ENCODE measurements at regions not wholly inside any gene's neighbourhood (a gene's known extent, or its start where the extent isn't known, plus 50 kb on each side); places are given as distances from the start of the nearest gene placed in this dataset.

- no peaks in the 10 kb centered on the region for H3K36me3 ChIP-seq (ENCODE audit: control insufficient read depth, insufficient read depth, low read length)
- H3K4me1 ChIP-seq (ENCODE audit: control insufficient read depth, insufficient read depth, low read length, poor library complexity, severe bottlenecking) = no peaks in the 10 kb centered on the region
- H3K9me3 ChIP-seq (ENCODE audit: control insufficient read depth, low read length) = no peaks in the 10 kb centered on the region
- no peak overlapping the region for H3K4me3 ChIP-seq (ENCODE audit: insufficient read depth, low read depth, low read length, poor library complexity, severe bottlenecking)
- H3K27ac ChIP-seq (ENCODE audit: insufficient read depth, low read length, poor library complexity, severe bottlenecking) = no peak overlapping the region
- DNase-seq = no peak
- H3K27me3 ChIP-seq (replicated peaks; ENCODE audit: control insufficient read depth, insufficient read depth, low read length, poor library complexity, severe bottlenecking) = no peaks in the 10 kb centered on the region
These were observed 378.3 kb downstream of the MTRR start for GRCh38 chr5:8247049-8247899.

DNA sequence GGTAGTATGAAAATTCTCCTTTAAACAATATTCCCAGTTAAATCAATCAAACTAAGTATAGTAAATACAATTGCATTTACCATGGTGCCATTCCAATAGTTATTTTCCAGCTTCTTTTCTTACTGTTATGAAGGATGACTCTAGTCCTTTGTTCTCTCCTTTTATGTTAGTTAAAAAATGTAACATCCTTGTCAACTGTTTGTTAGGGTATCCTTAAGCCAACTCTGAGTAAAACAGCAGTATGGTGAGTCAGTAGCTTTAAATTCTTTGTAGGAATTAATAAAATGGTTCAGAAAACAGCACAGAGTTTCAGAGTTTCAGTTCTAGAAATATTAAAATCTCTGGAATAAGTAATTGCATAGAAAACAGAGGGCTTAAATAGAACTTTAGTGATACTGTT is 384.4 kb downstream of the MTRR start:
- no peak overlapping the region for H3K27ac ChIP-seq (ENCODE audit: insufficient read depth, low read length, poor library complexity, severe bottlenecking)

GRCh38 chr5:8254674-8255073 is 385.7 kb downstream of the MTRR start:
- DNase-seq = no peak
- Histone ChIP-seq H3K4me1 (ENCODE audit: control insufficient read depth, insufficient read depth, low read length, poor library complexity, severe bottlenecking) (no peaks in the 10 kb centered on the region), H3K9me3 (ENCODE audit: control insufficient read depth, low read length) (no peaks in the 10 kb centered on the region), H3K36me3 (ENCODE audit: control insufficient read depth, insufficient read depth, low read length) (no peaks in the 10 kb centered on the region), H3K27ac (ENCODE audit: insufficient read depth, low read length, poor library complexity, severe bottlenecking) (no peak overlapping the region), H3K27me3 (replicated peaks; ENCODE audit: control insufficient read depth, insufficient read depth, low read length, poor library complexity, severe bottlenecking) (no peaks in the 10 kb centered on the region), H3K4me3 (ENCODE audit: insufficient read depth, low read depth, low read length, poor library complexity, severe bottlenecking) (no peak overlapping the region)

More for the DNA sequence above, 384.4 kb downstream of the MTRR start:
- Histone ChIP-seq H3K27me3 (replicated peaks; ENCODE audit: control insufficient read depth, insufficient read depth, low read length, poor library complexity, severe bottlenecking) (no peaks in the 10 kb centered on the region), H3K4me3 (ENCODE audit: insufficient read depth, low read depth, low read length, poor library complexity, severe bottlenecking) (no peak overlapping the region), H3K4me1 (ENCODE audit: control insufficient read depth, insufficient read depth, low read length, poor library complexity, severe bottlenecking) (no peaks in the 10 kb centered on the region), H3K9me3 (ENCODE audit: control insufficient read depth, low read length) (no peaks in the 10 kb centered on the region), H3K36me3 (ENCODE audit: control insufficient read depth, insufficient read depth, low read length) (no peaks in the 10 kb centered on the region)
- DNase-seq = no peak

DNA sequence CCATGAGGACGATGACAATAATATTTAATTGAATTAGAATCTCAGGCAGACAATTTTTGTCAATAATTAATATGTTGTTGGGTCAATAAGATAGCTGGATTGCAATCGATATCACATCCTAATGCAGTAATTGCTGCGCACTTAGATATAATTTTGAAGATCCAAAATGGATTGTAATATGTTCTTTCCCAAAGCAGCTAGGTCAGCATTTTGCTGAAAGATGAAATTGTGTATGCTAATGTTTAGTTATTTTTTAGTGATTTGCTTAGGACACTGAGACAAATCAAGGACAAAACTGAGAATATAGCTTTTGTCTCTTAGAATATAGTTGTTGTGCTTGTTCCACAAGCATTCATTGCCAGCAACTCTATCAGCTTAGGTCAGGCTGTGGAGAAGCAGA is 389.9 kb downstream of the MTRR start:
- Histone ChIP-seq H3K4me3 (ENCODE audit: insufficient read depth, low read depth, low read length, poor library complexity, severe bottlenecking) (no peak overlapping the region), H3K36me3 (ENCODE audit: control insufficient read depth, insufficient read depth, low read length) (no peaks in the 10 kb centered on the region), H3K27me3 (replicated peaks; ENCODE audit: control insufficient read depth, insufficient read depth, low read length, poor library complexity, severe bottlenecking) (no peaks in the 10 kb centered on the region), H3K9me3 (ENCODE audit: control insufficient read depth, low read length) (no peaks in the 10 kb centered on the region), H3K27ac (ENCODE audit: insufficient read depth, low read length, poor library complexity, severe bottlenecking) (no peak overlapping the region), H3K4me1 (ENCODE audit: control insufficient read depth, insufficient read depth, low read length, poor library complexity, severe bottlenecking) (no peaks in the 10 kb centered on the region)
- no peak for DNase-seq

GRCh38 chr5:8270246-8270645 is 401.3 kb downstream of the MTRR start:
- Histone ChIP-seq H3K4me1 (ENCODE audit: control insufficient read depth, insufficient read depth, low read length, poor library complexity, severe bottlenecking) (no peaks in the 10 kb centered on the region), H3K27ac (ENCODE audit: insufficient read depth, low read length, poor library complexity, severe bottlenecking) (no peak overlapping the region), H3K27me3 (replicated peaks; ENCODE audit: control insufficient read depth, insufficient read depth, low read length, poor library complexity, severe bottlenecking) (no peaks in the 10 kb centered on the region), H3K4me3 (ENCODE audit: insufficient read depth, low read depth, low read length, poor library complexity, severe bottlenecking) (no peak overlapping the region), H3K9me3 (ENCODE audit: control insufficient read depth, low read length) (no peaks in the 10 kb centered on the region), H3K36me3 (ENCODE audit: control insufficient read depth, insufficient read depth, low read length) (no peaks in the 10 kb centered on the region)
- DNase-seq = no peak

GRCh38 chr5:8280711-8281363 is 411.9 kb downstream of the MTRR start:
- Histone ChIP-seq H3K4me3 (ENCODE audit: insufficient read depth, low read depth, low read length, poor library complexity, severe bottlenecking) (no peak overlapping the region), H3K9me3 (ENCODE audit: control insufficient read depth, low read length) (no peaks in the 10 kb centered on the region), H3K36me3 (ENCODE audit: control insufficient read depth, insufficient read depth, low read length) (no peaks in the 10 kb centered on the region), H3K27me3 (replicated peaks; ENCODE audit: control insufficient read depth, insufficient read depth, low read length, poor library complexity, severe bottlenecking) (no peaks in the 10 kb centered on the region), H3K27ac (ENCODE audit: insufficient read depth, low read length, poor library complexity, severe bottlenecking) (no peak overlapping the region), H3K4me1 (ENCODE audit: control insufficient read depth, insufficient read depth, low read length, poor library complexity, severe bottlenecking) (no peaks in the 10 kb centered on the region)
- no peak for DNase-seq

DNA sequence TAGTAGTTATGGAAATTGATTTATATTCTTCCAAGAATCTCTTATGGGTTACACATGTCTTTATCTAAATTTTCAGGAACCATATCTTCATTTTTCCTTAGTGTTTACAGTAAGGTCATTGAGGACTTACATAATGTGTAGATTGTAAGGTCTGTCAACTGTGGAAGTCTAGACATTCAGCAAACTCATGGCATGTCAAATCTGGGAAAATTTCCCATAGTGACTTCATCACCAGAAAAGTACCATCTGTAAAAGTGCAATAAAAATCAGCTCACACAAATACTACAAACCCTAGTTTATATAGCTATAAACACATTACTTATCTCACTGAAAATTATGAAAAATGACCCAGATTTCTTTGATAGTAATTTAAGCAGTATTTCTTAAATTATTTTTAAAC is 419.4 kb downstream of the MTRR start:
- H3K27ac ChIP-seq (ENCODE audit: insufficient read depth, low read length, poor library complexity, severe bottlenecking) = no peak overlapping the region
- H3K4me1 ChIP-seq (ENCODE audit: control insufficient read depth, insufficient read depth, low read length, poor library complexity, severe bottlenecking) = no peaks in the 10 kb centered on the region
- no peaks in the 10 kb centered on the region for H3K36me3 ChIP-seq (ENCODE audit: control insufficient read depth, insufficient read depth, low read length)
- H3K27me3 ChIP-seq (replicated peaks; ENCODE audit: control insufficient read depth, insufficient read depth, low read length, poor library complexity, severe bottlenecking) = no peaks in the 10 kb centered on the region
- DNase-seq = no peak
- no peaks in the 10 kb centered on the region for H3K9me3 ChIP-seq (ENCODE audit: control insufficient read depth, low read length)
- no peak overlapping the region for H3K4me3 ChIP-seq (ENCODE audit: insufficient read depth, low read depth, low read length, poor library complexity, severe bottlenecking)

- H3K4me1 ChIP-seq (ENCODE audit: control insufficient read depth, insufficient read depth, low read length, poor library complexity, severe bottlenecking) = no peaks in the 10 kb centered on the region
- no peaks in the 10 kb centered on the region for H3K36me3 ChIP-seq (ENCODE audit: control insufficient read depth, insufficient read depth, low read length)
- DNase-seq = no peak
- no peaks in the 10 kb centered on the region for H3K9me3 ChIP-seq (ENCODE audit: control insufficient read depth, low read length)
- no peak overlapping the region for H3K27ac ChIP-seq (ENCODE audit: insufficient read depth, low read length, poor library complexity, severe bottlenecking)
- H3K4me3 ChIP-seq (ENCODE audit: insufficient read depth, low read depth, low read length, poor library complexity, severe bottlenecking) = no peak overlapping the region
- H3K27me3 ChIP-seq (replicated peaks; ENCODE audit: control insufficient read depth, insufficient read depth, low read length, poor library complexity, severe bottlenecking) = no peaks in the 10 kb centered on the region
These were observed 420.1 kb downstream of the MTRR start for GRCh38 chr5:8288897-8289516.

DNA sequence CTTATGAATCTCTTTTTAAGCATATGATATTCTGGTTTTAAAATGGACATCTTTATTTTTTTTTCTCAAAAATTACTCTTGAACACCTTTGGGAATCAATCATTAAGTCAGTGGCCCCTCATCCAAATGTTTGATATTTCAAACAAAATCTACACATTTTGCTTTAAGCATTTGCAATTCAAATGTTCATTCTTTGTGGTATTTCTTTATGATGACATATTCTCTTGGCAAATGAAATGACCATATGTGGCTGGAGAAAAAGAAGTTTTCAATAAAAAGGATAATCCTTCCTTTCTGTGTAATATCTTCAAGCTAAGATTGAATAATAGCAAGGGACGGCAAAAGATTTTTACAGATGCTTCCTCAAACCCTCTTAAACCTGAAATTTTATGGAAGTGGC is 420.8 kb downstream of the MTRR start:
- Histone ChIP-seq H3K36me3 (ENCODE audit: control insufficient read depth, insufficient read depth, low read length) (no peaks in the 10 kb centered on the region), H3K27me3 (replicated peaks; ENCODE audit: control insufficient read depth, insufficient read depth, low read length, poor library complexity, severe bottlenecking) (no peaks in the 10 kb centered on the region), H3K27ac (ENCODE audit: insufficient read depth, low read length, poor library complexity, severe bottlenecking) (no peak overlapping the region), H3K4me3 (ENCODE audit: insufficient read depth, low read depth, low read length, poor library complexity, severe bottlenecking) (no peak overlapping the region), H3K9me3 (ENCODE audit: control insufficient read depth, low read length) (no peaks in the 10 kb centered on the region), H3K4me1 (ENCODE audit: control insufficient read depth, insufficient read depth, low read length, poor library complexity, severe bottlenecking) (no peaks in the 10 kb centered on the region)
- DNase-seq = no peak

DNA sequence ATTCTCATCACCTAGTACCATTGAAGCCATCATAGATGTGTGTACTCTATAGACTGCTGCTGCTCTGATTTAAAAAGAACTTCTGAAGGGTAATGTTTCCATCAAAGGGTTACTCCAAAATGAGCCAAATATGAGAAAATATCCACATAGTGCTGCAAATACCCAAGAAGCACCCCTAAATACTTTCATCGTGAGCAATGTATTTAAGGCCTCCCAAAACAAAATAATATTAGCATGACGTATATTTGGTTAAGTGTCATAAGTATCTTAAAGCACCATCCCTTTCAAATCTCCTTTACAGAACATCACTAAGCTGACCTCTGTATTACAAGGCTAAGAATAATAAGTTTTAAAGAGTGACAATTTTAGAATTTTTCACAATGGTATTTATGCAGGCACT is 421.8 kb downstream of the MTRR start:
- no peaks in the 10 kb centered on the region for H3K4me1 ChIP-seq (ENCODE audit: control insufficient read depth, insufficient read depth, low read length, poor library complexity, severe bottlenecking)
- H3K9me3 ChIP-seq (ENCODE audit: control insufficient read depth, low read length) = no peaks in the 10 kb centered on the region
- H3K27ac ChIP-seq (ENCODE audit: insufficient read depth, low read length, poor library complexity, severe bottlenecking) = no peak overlapping the region
- H3K4me3 ChIP-seq (ENCODE audit: insufficient read depth, low read depth, low read length, poor library complexity, severe bottlenecking) = no peak overlapping the region
- no peaks in the 10 kb centered on the region for H3K27me3 ChIP-seq (replicated peaks; ENCODE audit: control insufficient read depth, insufficient read depth, low read length, poor library complexity, severe bottlenecking)
- no peak for DNase-seq
- H3K36me3 ChIP-seq (ENCODE audit: control insufficient read depth, insufficient read depth, low read length) = no peaks in the 10 kb centered on the region

Data from effector memory CD4-positive, alpha-beta T cell (primary cell).